HS-27A (cell line): ENCODE measurements at regions not wholly inside any gene's neighbourhood (a gene's known extent, or its start where the extent isn't known, plus 50 kb on each side); places are given as distances from the start of the nearest gene placed in this dataset.
"Not testable (repeated sequence)": the region's sequence is repeated elsewhere in the genome, so short reads cannot be mapped to it uniquely, and the experiment has no call there.

Experiments
- DNase-seq: peaks from one replicate; pipeline ENCODE4 v3.0.0-alpha.2; 2012; ENCODE audit warnings: low read depth, missing footprints

- no peak for DNase-seq
Measured at GRCh38 chr22:22697377-22698117, 53.1 kb downstream of the GGTLC2 start.

- no peak for DNase-seq
Measured at GRCh38 chr22:22698263-22698750, 53.9 kb downstream of the GGTLC2 start.

- no peak for DNase-seq
Measured at GRCh38 chr22:22700631-22701030, 56.2 kb downstream of the GGTLC2 start.

GRCh38 chr22:22701557-22701956, 57.1 kb downstream of the GGTLC2 start:
- not testable (repeated sequence) for DNase-seq

GRCh38 chr22:22702237-22703202, 58.1 kb downstream of the GGTLC2 start:
- DNase-seq, result no peak

GRCh38 chr22:22703203-22703570, 58.8 kb downstream of the GGTLC2 start:
- no peak for DNase-seq

GRCh38 chr22:22703715-22704114, 59.3 kb downstream of the GGTLC2 start:
- no peak for DNase-seq

GRCh38 chr22:22704156-22704946, 59.9 kb downstream of the GGTLC2 start:
- DNase-seq, result no peak

- no peak for DNase-seq
Measured at GRCh38 chr22:22705328-22706100, 61.1 kb downstream of the GGTLC2 start.

GRCh38 chr22:22706253-22706915, 62.0 kb downstream of the GGTLC2 start:
- no peak for DNase-seq

- no peak for DNase-seq
Measured at GRCh38 chr22:22709719-22710445, 65.5 kb downstream of the GGTLC2 start.

GRCh38 chr22:22710719-22711531, 66.5 kb downstream of the GGTLC2 start:
- DNase-seq, result no peak

GRCh38 chr22:22711532-22711913, 67.1 kb downstream of the GGTLC2 start:
- no peak for DNase-seq

- no peak for DNase-seq
Measured at GRCh38 chr22:22712092-22712658, 67.8 kb downstream of the GGTLC2 start.

- no peak for DNase-seq
Measured at GRCh38 chr22:22712666-22713365, 68.4 kb downstream of the GGTLC2 start.

GRCh38 chr22:22713416-22713815, 69.0 kb downstream of the GGTLC2 start:
- DNase-seq, result no peak

- no peak for DNase-seq
Measured at GRCh38 chr22:22714600-22715335, 70.4 kb downstream of the GGTLC2 start.
